GM19455 (cell line): ENCODE measurements at regions not wholly inside any gene's neighbourhood (a gene's known extent, or its start where the extent isn't known, plus 50 kb on each side); places are given as distances from the start of the nearest gene placed in this dataset.

Experiments used
- ATAC-seq: cut with Tn5 transposase; IDR thresholded peaks from one replicate; pipeline ENCODE4 v1.9.1; 2021; ENCODE audit not compliant: unreplicated experiment

DNA sequence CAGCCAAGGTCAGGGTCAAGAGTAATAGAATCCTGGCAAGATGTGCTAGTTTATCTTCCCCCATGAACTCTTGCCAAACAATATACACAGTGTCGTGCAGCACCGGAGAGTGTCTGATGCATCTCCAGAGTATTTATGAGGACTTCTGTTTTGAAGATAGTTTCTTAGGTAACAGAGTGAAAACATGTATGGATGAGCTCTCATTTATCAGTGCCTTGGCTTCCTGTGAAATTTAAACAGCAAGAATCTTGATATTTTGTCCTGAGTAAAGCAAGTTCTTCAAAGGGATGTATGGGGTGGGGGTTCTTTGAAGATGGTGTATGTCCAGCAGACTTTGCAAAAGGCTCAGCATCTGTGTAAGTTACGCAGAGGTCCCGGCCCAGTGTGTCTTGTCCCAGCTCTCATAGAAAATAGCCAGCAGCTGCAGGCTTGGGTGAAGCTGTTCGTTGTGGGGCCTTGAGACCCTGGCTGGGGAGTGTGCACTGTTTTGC, 361.0 kb upstream of the NT5C1B start:
- no peak for ATAC-seq

DNA sequence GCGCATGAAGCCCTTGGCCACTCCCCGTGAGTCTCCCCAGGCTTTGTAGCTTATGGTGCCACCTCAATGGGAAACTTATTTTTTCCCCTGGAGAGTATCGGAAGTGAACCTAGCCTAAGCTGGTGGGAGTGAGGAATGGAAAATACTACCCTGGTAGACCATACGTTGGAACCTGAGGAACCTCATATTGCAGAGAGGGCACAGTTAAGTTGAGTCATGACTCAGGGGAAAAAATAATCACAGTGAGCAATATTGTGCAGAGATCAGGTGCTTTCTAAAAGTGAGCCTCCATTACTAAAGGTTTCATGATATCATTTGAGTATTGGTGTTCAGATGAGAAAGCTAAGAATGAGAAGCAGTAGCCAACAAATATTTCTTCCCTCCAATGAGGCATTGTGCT, 360.5 kb upstream of the NT5C1B start:
- no peak for ATAC-seq

GRCh38 chr2:18940184-18940583, 350.8 kb upstream of the NT5C1B start:
- peak; percentile 87 for ATAC-seq

DNA sequence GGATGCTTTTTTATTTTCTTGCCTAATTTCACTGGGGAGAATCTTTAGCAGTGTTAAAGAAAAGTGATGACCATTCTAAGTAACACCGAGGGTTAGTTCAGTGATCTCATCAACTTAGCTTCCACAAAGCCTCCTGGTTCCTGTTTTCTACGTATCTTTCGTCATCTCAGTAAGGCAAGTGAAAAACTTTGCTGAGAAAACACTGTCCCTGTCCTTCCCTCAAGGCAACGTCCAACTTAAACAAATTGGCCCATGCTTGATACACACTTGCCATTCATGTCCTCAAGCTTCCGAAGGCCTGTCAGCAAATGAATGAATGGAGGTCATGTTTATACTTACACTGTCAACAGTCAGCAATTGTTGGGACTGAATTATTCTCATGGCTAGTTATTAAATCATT, 350.4 kb upstream of the NT5C1B start:
- peak; percentile 13 for ATAC-seq

- ATAC-seq, result no peak
Measured at GRCh38 chr2:18934886-18935285, 345.5 kb upstream of the NT5C1B start.

DNA sequence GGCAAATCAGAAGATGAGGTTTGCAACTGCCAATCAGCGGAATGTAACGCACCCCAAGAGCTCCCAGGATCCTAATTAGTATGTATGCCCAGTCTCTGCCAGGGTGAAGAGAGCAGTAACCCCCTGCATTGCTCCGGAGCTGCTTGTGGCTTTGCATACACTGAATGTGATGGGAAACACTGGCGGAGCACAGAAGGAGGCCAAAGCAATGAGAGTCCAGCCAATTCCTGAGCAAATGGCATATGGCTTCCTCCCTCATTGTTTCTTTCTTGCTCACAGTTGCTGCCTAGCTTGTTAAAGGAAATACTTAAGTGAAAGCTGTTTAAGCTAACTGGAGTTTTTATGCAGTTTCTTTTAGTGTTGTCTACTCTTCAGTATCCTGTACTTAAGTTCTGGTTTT, 343.5 kb upstream of the NT5C1B start:
- no peak for ATAC-seq

DNA sequence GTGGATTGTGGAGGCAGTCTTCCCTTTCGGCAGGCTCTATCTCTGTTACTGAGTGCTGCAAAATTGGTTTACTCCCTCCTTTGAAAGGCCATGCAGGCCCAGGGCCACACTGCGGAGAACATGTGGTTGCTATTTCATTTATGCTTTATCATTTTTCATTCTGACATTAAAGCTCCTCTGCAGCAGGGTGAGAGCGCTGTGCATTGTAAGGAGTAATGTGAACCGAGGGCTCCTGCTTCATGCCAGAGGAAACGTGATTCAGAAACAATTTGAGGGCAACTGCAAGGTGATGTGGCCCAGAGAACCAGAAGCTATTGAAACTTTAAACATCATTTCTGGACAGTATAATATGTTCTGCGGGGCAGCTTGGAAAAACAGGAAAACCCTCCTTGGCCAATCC, 341.6 kb upstream of the NT5C1B start:
- no peak for ATAC-seq

DNA sequence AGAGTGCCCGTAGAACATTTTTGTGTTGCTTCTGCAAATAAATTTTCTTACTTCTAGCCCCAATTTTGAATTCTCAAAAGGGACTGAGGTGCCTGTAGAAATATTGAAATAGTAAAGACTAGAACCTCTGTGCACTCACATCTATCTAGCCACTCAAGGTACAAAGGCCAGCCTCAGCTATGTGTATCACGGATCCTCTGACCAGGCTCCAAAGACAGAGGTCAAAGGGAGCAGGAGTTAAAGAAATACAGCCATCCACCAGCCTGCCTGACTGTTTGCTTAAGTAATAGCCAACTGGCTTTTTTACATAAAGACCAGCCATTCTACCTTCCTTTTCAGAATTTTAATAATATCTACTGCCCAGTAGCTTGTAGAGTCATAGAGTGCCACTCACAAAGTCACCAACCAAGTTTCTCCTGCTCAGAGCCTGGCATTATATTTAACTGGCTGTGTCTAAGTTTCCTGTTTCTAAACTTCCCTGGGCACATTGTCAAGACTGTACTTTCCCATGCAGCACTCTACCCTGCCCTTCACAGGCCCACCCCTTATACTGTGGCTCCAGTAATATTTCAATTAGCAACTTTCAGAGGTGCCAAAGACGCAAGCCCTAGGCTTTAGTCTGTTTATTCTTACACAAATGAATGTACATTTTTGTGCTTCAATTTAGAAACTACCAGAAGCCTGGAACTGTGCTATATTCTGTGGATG, 338.3 kb upstream of the NT5C1B start:
- ATAC-seq, result no peak

DNA sequence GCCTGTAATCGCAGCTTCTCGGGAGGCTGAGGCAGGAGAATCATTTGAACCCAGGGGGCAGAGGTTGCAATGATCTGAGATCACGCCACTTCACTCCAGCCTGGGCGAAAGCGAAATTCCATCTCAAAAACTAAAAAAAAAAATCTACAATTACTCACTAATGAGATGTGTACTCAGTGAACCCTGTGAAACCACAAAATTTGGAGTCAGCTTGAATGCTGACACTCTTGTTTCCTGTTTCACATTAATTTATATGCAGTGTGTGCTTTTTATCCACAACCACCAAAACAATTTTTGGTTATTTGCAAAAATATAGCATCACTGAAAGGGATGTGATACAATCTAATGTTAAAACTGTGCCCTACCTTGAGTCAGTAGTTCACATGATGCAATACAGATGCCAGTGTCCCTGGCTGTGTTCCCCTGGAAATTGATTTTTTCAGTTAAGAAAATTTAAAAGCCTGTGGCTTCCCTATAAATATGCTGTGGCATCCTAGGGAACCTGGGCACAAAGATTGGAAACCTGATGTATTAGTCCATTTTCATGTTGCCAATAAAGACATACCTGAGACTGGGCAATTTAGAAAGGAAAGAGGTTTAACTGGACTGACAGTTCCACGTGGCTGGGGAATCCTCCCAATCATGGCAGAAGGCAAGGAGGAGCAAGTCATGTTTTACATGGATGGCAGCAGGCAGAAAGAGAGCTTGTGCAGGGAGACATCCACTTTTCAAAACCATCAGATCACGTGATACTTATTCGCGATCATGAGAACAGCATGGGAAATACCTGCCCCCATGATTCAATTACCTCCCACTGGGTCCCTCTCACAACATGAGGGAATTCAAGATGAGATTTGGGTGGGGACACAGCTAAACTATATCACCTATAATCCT, 337.5 kb upstream of the NT5C1B start:
- ATAC-seq, result no peak

- ATAC-seq, result no peak
Measured at GRCh38 chr2:18925296-18925695, 335.9 kb upstream of the NT5C1B start.

- no peak for ATAC-seq
Measured at GRCh38 chr2:18924886-18925285, 335.5 kb upstream of the NT5C1B start.

DNA sequence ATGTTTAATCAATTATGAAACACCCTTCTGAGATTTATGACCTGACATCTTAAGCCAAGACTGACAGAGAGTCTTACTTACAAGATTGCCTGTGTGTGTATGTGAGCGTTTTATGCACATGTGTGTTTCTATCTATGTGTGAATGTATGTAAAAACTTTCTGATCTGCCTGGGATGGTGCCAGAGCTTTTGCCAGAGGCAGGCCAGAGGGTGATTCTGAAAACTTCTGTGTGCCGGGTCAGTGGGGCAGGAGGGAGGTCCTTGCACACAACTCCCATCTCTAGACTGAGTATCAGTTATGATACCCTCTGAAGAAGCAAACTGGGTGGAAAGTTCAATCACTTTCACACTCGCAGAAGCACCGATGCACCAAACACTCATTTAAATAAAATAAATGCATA, 335.0 kb upstream of the NT5C1B start:
- no peak for ATAC-seq

GRCh38 chr2:18922276-18922675, 332.9 kb upstream of the NT5C1B start:
- no peak for ATAC-seq

DNA sequence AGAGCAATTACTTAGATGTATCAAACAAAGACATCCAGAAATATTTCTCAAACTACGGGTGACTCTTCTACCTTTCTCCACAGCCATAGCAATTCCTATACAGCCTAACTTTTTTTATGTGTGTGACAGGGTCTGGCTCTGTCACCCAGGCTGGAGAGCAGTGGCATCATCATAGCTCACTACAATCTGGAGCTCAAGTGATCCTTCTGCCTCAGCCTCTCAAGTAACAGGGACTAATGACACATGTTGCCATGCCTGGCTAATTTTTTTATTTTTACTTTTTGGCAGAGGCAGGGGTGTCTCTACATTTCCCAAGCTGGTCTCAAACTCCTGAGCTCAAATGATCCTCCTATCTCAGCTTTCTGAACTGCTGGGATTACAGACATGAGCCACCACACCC, 328.9 kb upstream of the NT5C1B start:
- no peak for ATAC-seq

- ATAC-seq, result no peak
Measured at GRCh38 chr2:18915227-18915626, 325.9 kb upstream of the NT5C1B start.

DNA sequence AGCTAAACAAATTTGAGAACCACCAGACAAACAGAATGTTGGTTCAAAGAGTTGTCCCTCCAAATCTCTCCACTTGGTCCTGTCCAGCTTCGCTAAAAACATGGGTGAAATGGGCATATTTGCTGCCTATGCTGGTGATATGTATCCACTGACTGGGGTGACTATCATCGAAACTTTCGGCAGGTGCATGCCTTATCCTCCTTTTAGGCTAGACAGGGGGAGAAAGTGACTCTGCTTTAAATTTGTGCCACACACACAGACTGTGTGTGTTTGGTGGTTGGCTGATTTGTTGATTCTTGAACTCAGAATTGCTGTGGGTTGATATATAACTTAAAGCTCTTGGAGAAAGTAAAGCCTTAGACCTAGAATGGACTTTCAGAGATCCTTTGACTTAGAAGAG, 324.1 kb upstream of the NT5C1B start:
- ATAC-seq, result no peak

DNA sequence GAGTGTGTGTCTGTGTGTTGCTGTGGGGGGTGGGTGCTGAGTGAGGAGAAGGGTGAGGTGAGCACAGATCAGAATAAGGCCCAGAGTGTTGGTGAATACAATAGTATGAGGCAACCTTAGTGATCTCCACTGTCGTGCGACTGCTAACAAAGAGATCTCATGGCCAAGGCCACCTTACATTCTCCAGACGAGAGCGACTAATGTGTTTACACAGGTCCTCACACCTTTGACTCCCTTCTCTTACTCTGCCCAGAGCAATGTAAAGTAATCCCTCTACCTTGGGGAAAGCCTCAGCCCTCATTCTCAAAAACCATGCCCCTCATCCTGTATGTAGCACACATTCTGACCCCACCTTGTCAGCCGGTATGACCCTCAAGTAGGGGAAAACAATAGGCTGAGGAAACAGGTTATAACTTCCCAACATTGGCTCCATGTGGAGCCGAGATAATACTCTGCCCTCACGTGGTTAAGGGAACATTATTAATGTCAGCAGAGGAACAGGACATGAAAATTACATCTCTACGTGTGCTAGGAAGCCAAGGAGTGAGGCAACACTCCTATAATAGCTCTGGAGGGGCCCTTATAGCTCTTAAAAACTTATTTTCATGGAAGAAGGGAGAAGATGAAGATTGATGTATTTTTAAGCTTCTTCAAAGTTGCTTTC, 323.0 kb upstream of the NT5C1B start:
- ATAC-seq, result no peak

DNA sequence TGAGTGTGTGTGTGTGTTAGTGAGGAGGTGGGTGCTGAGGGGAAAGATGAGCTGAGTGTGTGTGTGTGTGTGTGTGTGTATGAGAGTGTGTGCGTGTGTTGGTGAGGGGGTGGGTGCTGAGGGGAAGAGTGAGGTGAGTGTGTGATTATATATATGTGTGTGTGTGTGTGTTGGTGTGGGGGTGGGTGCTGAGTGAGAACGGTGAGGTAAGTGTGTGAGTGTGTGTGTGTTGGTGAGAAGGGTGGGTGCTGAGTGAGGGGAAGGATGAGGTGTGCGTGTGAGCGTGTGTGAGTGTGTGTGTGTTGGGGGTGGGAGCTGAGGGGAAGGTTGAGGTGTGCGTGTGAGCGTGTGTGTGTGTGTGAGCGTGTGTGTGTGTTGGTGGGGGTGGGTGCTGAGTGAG, 322.0 kb upstream of the NT5C1B start:
- ATAC-seq, result no peak

- no peak for ATAC-seq
Measured at GRCh38 chr2:18910843-18911242, 321.5 kb upstream of the NT5C1B start.

GRCh38 chr2:18907937-18908336, 318.6 kb upstream of the NT5C1B start:
- ATAC-seq, result no peak

- ATAC-seq, result no peak
Measured at GRCh38 chr2:18907508-18907907, 318.1 kb upstream of the NT5C1B start.

DNA sequence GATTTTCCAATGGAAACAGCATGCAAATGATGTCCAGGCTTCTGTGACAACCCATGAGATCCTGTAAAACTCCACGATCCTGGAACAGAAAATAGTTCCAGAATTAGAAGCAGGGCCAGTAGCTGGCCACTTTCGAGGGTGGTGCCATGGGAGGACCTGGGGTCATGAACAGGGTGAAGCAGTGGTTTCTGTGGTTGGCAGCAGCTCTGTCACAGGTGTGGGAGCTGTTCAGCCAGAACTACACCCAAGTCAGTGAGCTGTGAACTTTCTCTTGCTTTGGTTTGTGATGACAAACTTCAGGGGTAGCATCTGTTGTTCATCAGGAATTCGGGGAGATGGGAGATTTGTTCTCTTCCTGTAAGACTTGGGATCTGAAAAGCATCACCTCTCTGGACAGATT, 314.4 kb upstream of the NT5C1B start:
- ATAC-seq, result peak; percentile 99
